Adrenal gland (tissue), 5 donors: ENCODE measurements at regions not wholly inside any gene's neighbourhood (a gene's known extent, or its start where the extent isn't known, plus 50 kb on each side); places are given as distances from the start of the nearest gene placed in this dataset.

Source experiments
- CTCF ChIP-seq, 6 experiments: fragments of 450-650 bp in 4 of 6; fragments of 200-600 bp in 2 of 6; sonication (generic) in 1 of 6; IDR thresholded peaks; 1 replicate in 5 of 6; 2 replicates in 1 of 6; pipeline versions ENCODE4 v1.5.1 to v1.8.0; 2016 to 2021; ENCODE audit warnings: antibody characterized with exemption in 6 of 6, mild to moderate bottlenecking in 2 of 6, moderate library complexity in 1 of 6
- POLR2A ChIP-seq, 2 donors: fragments of 450-650 bp; IDR thresholded peaks; one replicate each; pipeline ENCODE4 v1.6.1; 2017; ENCODE audit warnings: antibody characterized with exemption in 2 of 2, mild to moderate bottlenecking in 2 of 2, moderate library complexity in 1 of 2
- donor health status: DM: no; HTN: no; CAD: no.

- TF ChIP-seq POLR2A (IDR thresholded peaks at IDR 0.05) (no peak), CTCF (IDR thresholded peaks at IDR 0.05) (no peak)
Observed at GRCh38 chr14:53358166-53358565, 205.0 kb upstream of the DDHD1 start.
